OCI-LY7 (cell line): ENCODE measurements at regions not wholly inside any gene's neighbourhood (a gene's known extent, or its start where the extent isn't known, plus 50 kb on each side); places are given as distances from the start of the nearest gene placed in this dataset.

Source experiments
- CTCF ChIP-seq: fragments of 200-600 bp; sonication (generic); conservative IDR thresholded peaks from 2 replicates; pipeline ENCODE4 v1.5.1; 2014; ENCODE audit warnings: mild to moderate bottlenecking, antibody characterized with exemption, low read length, moderate library complexity, mixed read lengths
- EZH2phosphoT487 ChIP-seq: fragments of 200-600 bp; sonication (generic); IDR thresholded peaks from 2 replicates; pipeline ENCODE4 v1.6.1; 2018; ENCODE audit warnings: low read depth, borderline replicate concordance, mild to moderate bottlenecking, mixed run types, antibody characterized with exemption, low read length, moderate library complexity, mixed read lengths

- TF ChIP-seq CTCF (no peak), EZH2phosphoT487 (no peak)
Observed at GRCh38 chr2:239587841-239588240, 187.0 kb upstream of the HDAC4 start.
